NCI-H82 treated with DMSO at 0.1 percent for 48 hours (cell line): ENCODE measurements at regions not wholly inside any gene's neighbourhood (a gene's known extent, or its start where the extent isn't known, plus 50 kb on each side); places are given as distances from the start of the nearest gene placed in this dataset.

Experiments
- DNase-seq: peaks from one replicate; lab custom pipeline; 2025; ENCODE audit not compliant: unreplicated experiment; lab: John Stamatoyannopoulos, UW

GRCh38 chr14:22458737-22459136 lies 130.3 kb downstream of the DAD1 start:
- no peak for DNase-seq

GRCh38 chr14:22456998-22457594 lies 131.9 kb downstream of the DAD1 start:
- no peak for DNase-seq

GRCh38 chr14:22456421-22456820 lies 132.6 kb downstream of the DAD1 start:
- no peak for DNase-seq

GRCh38 chr14:22452330-22452729 lies 136.7 kb downstream of the DAD1 start:
- DNase-seq = no peak

GRCh38 chr14:22450266-22450665 lies 138.8 kb downstream of the DAD1 start:
- no peak for DNase-seq

GRCh38 chr14:22449600-22449905 lies 139.5 kb downstream of the DAD1 start:
- DNase-seq = no peak

GRCh38 chr14:22448905-22449599 lies 140.0 kb downstream of the DAD1 start:
- no peak for DNase-seq

GRCh38 chr14:22448035-22448904 lies 140.8 kb downstream of the DAD1 start:
- no peak for DNase-seq

- no peak for DNase-seq
Measured at GRCh38 chr14:22438742-22439141, 150.3 kb downstream of the DAD1 start.

GRCh38 chr14:22434901-22435550 lies 154.0 kb downstream of the DAD1 start:
- no peak for DNase-seq

GRCh38 chr14:22434030-22434429 lies 155.0 kb downstream of the DAD1 start:
- no peak for DNase-seq

- DNase-seq = no peak
Measured at GRCh38 chr14:22433069-22433468, 156.0 kb downstream of the DAD1 start.

- peak; percentile 63 for DNase-seq
Measured at GRCh38 chr14:22432348-22432976, 156.6 kb downstream of the DAD1 start.

GRCh38 chr14:22429546-22430294 lies 159.3 kb downstream of the DAD1 start:
- DNase-seq = no peak

- DNase-seq = no peak
Measured at GRCh38 chr14:22428700-22429291, 160.2 kb downstream of the DAD1 start.

- DNase-seq = no peak
Measured at GRCh38 chr14:22427771-22428231, 161.2 kb downstream of the DAD1 start.

- DNase-seq = no peak
Measured at GRCh38 chr14:22426711-22427110, 162.3 kb downstream of the DAD1 start.

GRCh38 chr14:22423958-22424357 lies 165.1 kb downstream of the DAD1 start:
- DNase-seq = no peak

- no peak for DNase-seq
Measured at GRCh38 chr14:22422238-22422637, 166.8 kb downstream of the DAD1 start.

GRCh38 chr14:22420598-22421186 lies 168.3 kb downstream of the DAD1 start:
- no peak for DNase-seq
